ENCODE measurements at regions not wholly inside any gene's neighbourhood (a gene's known extent, or its start where the extent isn't known, plus 50 kb on each side); places are given as distances from the start of the nearest gene placed in this dataset.

GRCh38 chr6:132161283-132161682 is 210.1 kb upstream of the CCN2 start:
- peak; percentile 42 for DNase-seq
- in situ Hi-C loops (cut with HindIII; ENCODE audit: low pct_ligation_motif_present, low pct_unique_long_range_greater_than_20kb, low sequenced_read_pairs), result no loop called here

GRCh38 chr6:132153221-132153898 is 202.2 kb upstream of the CCN2 start:
- in situ Hi-C loops (cut with HindIII; ENCODE audit: low pct_ligation_motif_present, low pct_unique_long_range_greater_than_20kb, low sequenced_read_pairs), result no loop called here
- no peak for DNase-seq

DNA sequence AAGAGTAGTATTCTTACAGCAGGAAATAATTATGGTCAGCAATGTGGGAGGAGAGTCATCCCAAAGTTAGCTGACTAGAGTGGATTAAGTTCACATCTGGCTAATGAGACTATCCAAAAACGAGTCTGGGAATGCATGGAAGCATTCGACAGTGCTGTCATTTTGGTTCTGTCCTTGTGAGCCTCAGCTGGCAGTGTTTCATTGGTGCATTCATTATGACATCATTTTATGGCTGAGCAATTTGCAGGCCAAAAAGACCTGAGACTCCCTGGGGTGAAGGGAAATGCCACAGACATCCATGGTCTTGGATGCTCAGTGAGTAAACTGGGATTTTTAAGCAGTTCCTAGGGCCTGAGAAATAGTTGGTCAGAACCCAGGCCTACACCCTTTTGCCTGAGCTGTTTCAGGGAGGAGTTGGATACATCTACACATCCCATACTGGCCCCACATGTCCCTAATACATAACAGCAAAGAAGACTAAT is 196.4 kb upstream of the CCN2 start:
- in situ Hi-C loops (cut with HindIII; ENCODE audit: low pct_ligation_motif_present, low pct_unique_long_range_greater_than_20kb, low sequenced_read_pairs), result no loop called here
- DNase-seq, result no peak

DNA sequence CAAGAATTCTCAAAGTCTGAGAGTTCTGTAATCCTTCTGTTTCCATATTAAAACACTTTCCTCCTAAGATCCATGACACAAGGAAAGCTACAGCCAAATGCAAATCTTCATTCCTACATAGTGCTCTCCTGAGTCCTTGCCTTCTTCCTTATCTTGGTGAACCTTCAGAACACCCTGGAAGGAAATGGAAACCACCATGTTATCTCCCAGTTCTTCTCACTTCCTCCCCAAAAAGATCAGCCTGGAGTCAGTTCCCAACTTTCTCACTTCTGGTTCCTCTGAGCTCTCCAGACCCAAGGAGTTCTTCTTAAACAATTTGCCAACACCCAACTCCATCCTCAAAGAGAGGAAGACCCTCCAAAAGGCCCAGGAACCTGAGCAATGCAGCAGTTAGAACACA is 193.3 kb upstream of the CCN2 start:
- DNase-seq, result no peak
- in situ Hi-C loops (cut with HindIII; ENCODE audit: low pct_ligation_motif_present, low pct_unique_long_range_greater_than_20kb, low sequenced_read_pairs), result no loop called here

DNA sequence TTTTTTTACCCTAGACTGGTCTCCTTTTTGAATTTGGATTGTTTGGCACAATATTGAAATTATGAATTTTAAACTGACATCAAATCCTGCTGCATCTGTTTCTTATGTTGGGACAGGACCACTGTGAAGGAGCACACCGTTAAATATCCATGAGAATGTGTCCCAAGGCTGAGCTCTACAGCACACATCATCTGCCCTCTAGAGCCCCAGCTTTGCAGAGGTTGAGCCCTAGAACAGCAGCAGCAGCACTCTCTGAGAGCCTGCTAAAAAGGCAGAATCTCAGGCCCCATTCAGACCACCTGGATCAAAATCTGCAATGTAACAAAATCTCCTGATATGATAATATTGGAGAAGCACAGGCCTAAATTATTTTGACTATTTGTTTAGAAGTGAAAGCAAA is 192.1 kb upstream of the CCN2 start:
- no peak for DNase-seq
- in situ Hi-C loops (cut with HindIII; ENCODE audit: low pct_ligation_motif_present, low pct_unique_long_range_greater_than_20kb, low sequenced_read_pairs), result no loop called here

GRCh38 chr6:132142768-132143167 is 191.6 kb upstream of the CCN2 start:
- no peak for DNase-seq
- in situ Hi-C loops (cut with HindIII; ENCODE audit: low pct_ligation_motif_present, low pct_unique_long_range_greater_than_20kb, low sequenced_read_pairs), result no loop called here

- in situ Hi-C loops (cut with HindIII; ENCODE audit: low pct_ligation_motif_present, low pct_unique_long_range_greater_than_20kb, low sequenced_read_pairs), result no loop called here
- no peak for DNase-seq
Measured at GRCh38 chr6:132142308-132142707, 191.1 kb upstream of the CCN2 start.

GRCh38 chr6:132140189-132140588 is 189.0 kb upstream of the CCN2 start:
- no peak for DNase-seq
- in situ Hi-C loops (cut with HindIII; ENCODE audit: low pct_ligation_motif_present, low pct_unique_long_range_greater_than_20kb, low sequenced_read_pairs), result no loop called here

DNA sequence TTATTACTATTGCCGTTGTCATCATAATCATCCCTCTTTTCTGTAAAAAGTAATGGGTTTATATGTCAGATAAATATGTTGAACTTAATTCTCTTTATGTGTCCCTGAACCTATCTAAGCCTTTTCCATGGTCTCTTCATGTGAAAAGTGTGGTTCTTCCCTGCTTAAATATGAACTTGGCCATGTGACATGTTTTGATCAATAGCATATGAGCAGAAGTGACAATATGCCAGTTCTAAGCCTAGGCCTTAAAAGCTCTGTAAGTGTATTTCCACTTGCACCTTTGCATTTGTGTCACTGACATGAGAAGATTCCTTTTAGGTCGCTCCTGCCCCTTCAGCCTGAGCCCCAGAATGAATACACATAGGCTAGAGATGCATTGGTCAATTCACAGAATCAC is 188.4 kb upstream of the CCN2 start:
- no peak for DNase-seq
- in situ Hi-C loops (cut with HindIII; ENCODE audit: low pct_ligation_motif_present, low pct_unique_long_range_greater_than_20kb, low sequenced_read_pairs), result no loop called here

DNA sequence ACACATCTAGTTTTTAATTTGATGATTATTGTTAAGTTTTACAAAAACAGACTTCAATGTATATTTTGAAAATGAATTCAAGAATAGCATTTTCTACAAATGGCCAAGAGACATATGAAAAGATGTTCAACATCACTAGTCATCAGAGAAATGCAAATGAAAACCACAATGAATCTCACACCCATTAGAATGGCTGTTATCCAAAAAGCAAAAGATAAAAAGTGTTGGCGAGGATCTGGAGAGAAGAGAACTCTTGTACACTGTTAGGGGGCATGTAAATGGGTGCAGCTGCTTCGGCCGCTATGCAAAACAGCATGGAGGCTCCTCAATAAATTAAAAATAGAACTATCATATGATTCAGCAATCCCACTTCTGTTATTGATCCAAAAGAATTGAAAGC is 185.8 kb upstream of the CCN2 start:
- in situ Hi-C loops (cut with HindIII; ENCODE audit: low pct_ligation_motif_present, low pct_unique_long_range_greater_than_20kb, low sequenced_read_pairs), result no loop called here
- no peak for DNase-seq

DNA sequence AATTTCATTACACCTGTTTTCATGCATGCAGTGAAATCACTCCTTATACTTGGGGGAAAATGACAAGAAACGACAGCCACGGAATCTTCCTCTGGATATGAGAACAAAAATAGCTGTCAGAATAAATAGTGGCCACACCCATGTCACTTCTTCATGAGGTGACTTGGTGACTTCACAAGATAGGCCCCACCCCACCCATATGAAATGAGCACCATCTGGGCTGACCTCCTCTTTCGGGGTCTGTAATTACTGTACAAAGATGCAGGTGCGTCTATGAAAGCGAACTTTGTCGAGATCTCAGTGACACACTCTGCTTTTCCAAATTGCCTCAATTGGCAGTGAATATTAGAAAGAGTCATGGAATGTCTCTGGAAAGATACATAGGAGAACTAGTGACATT is 184.2 kb upstream of the CCN2 start:
- DNase-seq, result no peak
- in situ Hi-C loops (cut with HindIII; ENCODE audit: low pct_ligation_motif_present, low pct_unique_long_range_greater_than_20kb, low sequenced_read_pairs), result no loop called here

- in situ Hi-C loops (cut with HindIII; ENCODE audit: low pct_ligation_motif_present, low pct_unique_long_range_greater_than_20kb, low sequenced_read_pairs), result no loop called here
- no peak for DNase-seq
Measured at GRCh38 chr6:132133736-132134445, 182.7 kb upstream of the CCN2 start.

GRCh38 chr6:132132924-132133639 is 181.9 kb upstream of the CCN2 start:
- no peak for DNase-seq
- in situ Hi-C loops (cut with HindIII; ENCODE audit: low pct_ligation_motif_present, low pct_unique_long_range_greater_than_20kb, low sequenced_read_pairs), result no loop called here

DNA sequence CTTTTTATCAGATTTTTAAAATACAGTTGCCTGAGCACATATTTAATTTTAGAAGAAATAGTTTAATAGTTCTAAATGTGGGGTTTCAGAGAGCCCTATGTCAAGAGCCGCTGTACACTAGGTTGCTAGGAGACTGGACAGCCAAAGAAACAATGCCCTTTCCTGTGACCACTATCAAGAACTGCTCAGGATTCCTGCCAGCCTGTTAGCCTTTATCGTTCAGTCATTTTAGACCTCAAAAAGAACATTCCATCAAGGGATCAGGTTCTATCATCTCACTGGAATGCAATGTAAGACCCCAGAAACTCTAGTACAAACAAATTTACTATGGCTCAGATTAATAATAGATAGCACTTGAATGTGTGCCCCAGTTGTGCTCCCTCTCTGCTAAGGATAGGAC is 181.2 kb upstream of the CCN2 start:
- DNase-seq, result no peak
- in situ Hi-C loops (cut with HindIII; ENCODE audit: low pct_ligation_motif_present, low pct_unique_long_range_greater_than_20kb, low sequenced_read_pairs), result no loop called here

GRCh38 chr6:132131758-132132157 is 180.6 kb upstream of the CCN2 start:
- in situ Hi-C loops (cut with HindIII; ENCODE audit: low pct_ligation_motif_present, low pct_unique_long_range_greater_than_20kb, low sequenced_read_pairs), result no loop called here

DNA sequence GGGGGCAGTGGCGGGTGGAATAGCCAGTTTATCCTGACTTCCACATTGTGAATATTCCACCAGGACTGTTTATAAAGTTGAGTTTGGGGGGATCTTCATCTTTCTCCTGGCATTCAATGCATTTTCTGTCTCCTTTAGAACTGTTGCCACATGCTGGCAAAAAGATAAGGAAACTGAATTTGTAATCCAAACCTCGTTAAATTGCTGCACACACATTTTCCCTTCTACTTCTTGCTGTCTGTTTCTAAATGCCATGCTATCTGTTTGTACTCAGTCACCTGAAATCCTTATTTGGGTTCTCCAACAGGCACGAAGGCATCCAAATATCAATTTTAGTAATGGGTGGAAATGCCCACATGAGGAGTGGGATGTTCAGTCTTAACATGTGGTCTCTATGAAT is 180.2 kb upstream of the CCN2 start:
- DNase-seq, result no peak

More at GRCh38 chr6:132131758-132132157, 180.6 kb upstream of the CCN2 start:
- DNase-seq, result peak; percentile 86

GRCh38 chr6:132130626-132131298 is 179.6 kb upstream of the CCN2 start:
- DNase-seq, result no peak
- in situ Hi-C loops (cut with HindIII; ENCODE audit: low pct_ligation_motif_present, low pct_unique_long_range_greater_than_20kb, low sequenced_read_pairs), result no loop called here

More for the DNA sequence above, 180.2 kb upstream of the CCN2 start:
- in situ Hi-C loops (cut with HindIII; ENCODE audit: low pct_ligation_motif_present, low pct_unique_long_range_greater_than_20kb, low sequenced_read_pairs), result no loop called here

- no peak for DNase-seq
- in situ Hi-C loops (cut with HindIII; ENCODE audit: low pct_ligation_motif_present, low pct_unique_long_range_greater_than_20kb, low sequenced_read_pairs), result no loop called here
Measured at GRCh38 chr6:132128424-132128823, 177.3 kb upstream of the CCN2 start.

GRCh38 chr6:132126150-132126549 is 175.0 kb upstream of the CCN2 start:
- DNase-seq, result no peak
- in situ Hi-C loops (cut with HindIII; ENCODE audit: low pct_ligation_motif_present, low pct_unique_long_range_greater_than_20kb, low sequenced_read_pairs), result no loop called here

Data from ACHN (cell line).